Tibial nerve (tissue), 3 donors: ENCODE measurements at regions not wholly inside any gene's neighbourhood (a gene's known extent, or its start where the extent isn't known, plus 50 kb on each side); places are given as distances from the start of the nearest gene placed in this dataset.

ENCODE experiments used
- POLR2A ChIP-seq, 2 donors: fragments of 450-650 bp; IDR thresholded peaks; one replicate each; pipeline ENCODE4 v1.6.1; 2017; ENCODE audit warnings: antibody characterized with exemption in 2 of 2, mild to moderate bottlenecking in 2 of 2, moderate library complexity in 2 of 2
- TF ChIP-seq, protein P1 (sequence below), 5 experiments: fragments of 200-600 bp in 3 of 5; fragments of 450-650 bp in 2 of 5; sonication (generic) in 3 of 5; IDR thresholded peaks; one replicate each; pipeline ENCODE4 v1.5.1; 2016 to 2019; ENCODE audit warnings: antibody characterized with exemption in 5 of 5, mild to moderate bottlenecking in 3 of 5, moderate library complexity in 2 of 5

DNA sequence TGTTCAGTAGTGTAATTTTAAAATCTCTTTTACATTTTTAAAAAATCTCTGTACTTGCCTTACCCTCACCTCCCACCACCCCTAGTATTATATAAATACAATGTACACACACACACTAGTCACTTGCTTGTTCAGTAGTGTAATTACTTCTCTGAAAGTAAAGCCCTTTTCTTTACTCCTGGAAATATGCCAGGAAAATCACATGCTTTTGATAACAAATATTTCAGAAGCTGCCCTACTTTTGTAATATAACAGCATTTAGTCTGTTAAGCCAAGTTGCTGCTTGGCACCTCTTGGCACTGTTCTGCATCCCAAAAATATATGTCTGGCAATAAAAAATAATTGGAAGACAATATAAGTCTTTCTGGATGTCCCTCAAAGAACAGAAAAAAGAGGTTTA, 172.8 kb upstream of the APOOL start:
- TF ChIP-seq, protein P1, sequence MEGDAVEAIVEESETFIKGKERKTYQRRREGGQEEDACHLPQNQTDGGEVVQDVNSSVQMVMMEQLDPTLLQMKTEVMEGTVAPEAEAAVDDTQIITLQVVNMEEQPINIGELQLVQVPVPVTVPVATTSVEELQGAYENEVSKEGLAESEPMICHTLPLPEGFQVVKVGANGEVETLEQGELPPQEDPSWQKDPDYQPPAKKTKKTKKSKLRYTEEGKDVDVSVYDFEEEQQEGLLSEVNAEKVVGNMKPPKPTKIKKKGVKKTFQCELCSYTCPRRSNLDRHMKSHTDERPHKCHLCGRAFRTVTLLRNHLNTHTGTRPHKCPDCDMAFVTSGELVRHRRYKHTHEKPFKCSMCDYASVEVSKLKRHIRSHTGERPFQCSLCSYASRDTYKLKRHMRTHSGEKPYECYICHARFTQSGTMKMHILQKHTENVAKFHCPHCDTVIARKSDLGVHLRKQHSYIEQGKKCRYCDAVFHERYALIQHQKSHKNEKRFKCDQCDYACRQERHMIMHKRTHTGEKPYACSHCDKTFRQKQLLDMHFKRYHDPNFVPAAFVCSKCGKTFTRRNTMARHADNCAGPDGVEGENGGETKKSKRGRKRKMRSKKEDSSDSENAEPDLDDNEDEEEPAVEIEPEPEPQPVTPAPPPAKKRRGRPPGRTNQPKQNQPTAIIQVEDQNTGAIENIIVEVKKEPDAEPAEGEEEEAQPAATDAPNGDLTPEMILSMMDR (IDR thresholded peaks at IDR 0.05), result no peak
- TF ChIP-seq POLR2A (IDR thresholded peaks at IDR 0.05), result no peak
